ENCODE measurements at regions not wholly inside any gene's neighbourhood (a gene's known extent, or its start where the extent isn't known, plus 50 kb on each side); places are given as distances from the start of the nearest gene placed in this dataset.

GRCh38 chr1:218772575-218772974 lies 401.1 kb upstream of the LYPLAL1 start:
- DNase-seq, result no peak
- Mint-ChIP-seq H3K9me3 (no peaks in the 10 kb centered on the region), H3K36me3 (ENCODE audit: low read depth) (no peaks in the 10 kb centered on the region), H3K4me3 (no peak overlapping the region), H3K4me1 (peaks cover 21% of the 10 kb centered on the region), H3K27ac (no peak overlapping the region), H3K27me3 (ENCODE audit: low read depth, poor library complexity) (no peaks in the 10 kb centered on the region)
- no peak for TF ChIP-seq CTCF (IDR thresholded peaks at IDR 0.05)

GRCh38 chr1:218775501-218776021 lies 398.1 kb upstream of the LYPLAL1 start:
- TF ChIP-seq CTCF (IDR thresholded peaks at IDR 0.05), result no peak
- Mint-ChIP-seq H3K4me1 (peaks cover 40% of the 10 kb centered on the region), H3K27ac (no peak overlapping the region), H3K9me3 (no peaks in the 10 kb centered on the region), H3K27me3 (ENCODE audit: low read depth, poor library complexity) (no peaks in the 10 kb centered on the region), H3K36me3 (ENCODE audit: low read depth) (no peaks in the 10 kb centered on the region), H3K4me3 (no peak overlapping the region)
- peak; percentile 4 for DNase-seq

GRCh38 chr1:218778257-218779126 lies 395.2 kb upstream of the LYPLAL1 start:
- H3K4me1 Mint-ChIP-seq, result peaks cover 53% of the 10 kb centered on the region
- TF ChIP-seq CTCF (IDR thresholded peaks at IDR 0.05), result no peak
- H3K4me3 Mint-ChIP-seq, result no peak overlapping the region
- no peaks in the 10 kb centered on the region for H3K36me3 Mint-ChIP-seq (ENCODE audit: low read depth)
- H3K9me3 Mint-ChIP-seq, result no peaks in the 10 kb centered on the region
- H3K27ac Mint-ChIP-seq, result no peak overlapping the region
- no peaks in the 10 kb centered on the region for H3K27me3 Mint-ChIP-seq (ENCODE audit: low read depth, poor library complexity)
- no peak for DNase-seq

- Mint-ChIP-seq H3K9me3 (no peaks in the 10 kb centered on the region), H3K27ac (no peak overlapping the region), H3K4me1 (peaks cover 58% of the 10 kb centered on the region), H3K27me3 (ENCODE audit: low read depth, poor library complexity) (no peaks in the 10 kb centered on the region), H3K4me3 (no peak overlapping the region), H3K36me3 (ENCODE audit: low read depth) (no peaks in the 10 kb centered on the region)
- no peak for TF ChIP-seq CTCF (IDR thresholded peaks at IDR 0.05)
- no peak for DNase-seq
Observed at GRCh38 chr1:218779341-218780100, 394.2 kb upstream of the LYPLAL1 start.

GRCh38 chr1:218783131-218783530 lies 390.5 kb upstream of the LYPLAL1 start:
- Mint-ChIP-seq H3K4me1 (peaks cover 43% of the 10 kb centered on the region), H3K36me3 (ENCODE audit: low read depth) (no peaks in the 10 kb centered on the region), H3K4me3 (no peak overlapping the region), H3K27me3 (ENCODE audit: low read depth, poor library complexity) (no peaks in the 10 kb centered on the region), H3K9me3 (no peaks in the 10 kb centered on the region), H3K27ac (peak overlapping the region; percentile 38)
- DNase-seq, result no peak
- TF ChIP-seq CTCF (IDR thresholded peaks at IDR 0.05), result no peak
